HG03139 (cell line): ENCODE measurements at regions not wholly inside any gene's neighbourhood (a gene's known extent, or its start where the extent isn't known, plus 50 kb on each side); places are given as distances from the start of the nearest gene placed in this dataset.

Experiments
- ATAC-seq: cut with Tn5 transposase; IDR thresholded peaks from one replicate; pipeline ENCODE4 v1.9.1; 2021; ENCODE audit not compliant: unreplicated experiment

DNA sequence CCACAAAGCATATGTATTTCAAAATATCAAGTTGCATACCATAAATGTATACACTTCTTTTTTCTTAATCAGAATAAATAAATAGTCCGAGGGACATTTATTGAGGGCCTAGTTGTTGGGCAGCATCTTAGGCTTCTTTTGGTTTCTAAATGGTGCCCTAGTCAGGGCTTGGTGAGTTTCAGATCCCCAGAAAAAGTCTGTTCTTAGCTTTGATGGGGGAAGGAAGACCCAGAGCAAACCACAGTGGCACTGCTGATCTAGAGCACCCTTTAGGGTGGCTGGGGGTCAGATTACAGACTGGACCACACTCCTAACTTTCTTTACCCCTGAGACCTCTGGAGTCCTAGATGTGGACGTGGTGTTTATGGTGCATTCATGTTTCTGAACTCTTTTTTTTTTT, 97.8 kb downstream of the C9orf152 start:
- ATAC-seq, result peak; percentile 56

DNA sequence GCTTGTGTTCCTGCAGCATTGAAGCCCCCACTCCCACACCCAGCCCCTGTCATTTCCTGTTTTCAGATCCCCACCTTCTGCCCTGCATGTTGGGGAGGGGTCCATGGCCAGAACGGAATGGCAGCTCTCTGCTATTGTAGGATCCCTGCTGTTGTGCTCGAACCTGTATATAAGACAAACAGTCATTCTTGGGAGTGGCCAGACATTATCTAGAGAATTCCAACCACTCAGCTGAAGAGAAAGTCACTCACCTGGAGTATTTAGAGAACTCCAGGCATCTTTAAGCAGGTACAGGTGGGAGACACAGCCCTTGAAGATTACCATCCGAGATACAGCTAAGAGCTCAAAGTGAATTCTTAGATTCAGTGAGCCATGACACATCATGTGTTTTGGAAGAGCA, 96.1 kb downstream of the C9orf152 start:
- no peak for ATAC-seq

DNA sequence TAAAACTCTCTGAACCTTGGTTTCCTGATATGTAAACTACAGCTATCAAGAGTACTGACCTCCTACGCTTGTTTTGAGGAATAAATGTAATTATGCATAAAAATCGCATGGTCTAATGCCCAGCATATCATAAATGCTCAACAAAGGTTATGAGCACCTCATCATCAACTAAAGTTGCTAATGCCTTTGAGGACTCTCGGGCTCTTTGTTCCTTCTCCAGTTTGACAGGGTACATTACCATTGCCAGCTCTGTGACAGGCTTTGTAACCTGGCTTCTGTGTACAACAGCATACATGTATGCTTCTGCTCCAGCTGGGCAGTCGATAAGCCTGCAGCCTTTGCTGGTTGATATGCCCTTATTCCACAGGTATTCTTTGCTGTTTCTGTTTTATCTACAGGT, 95.2 kb downstream of the C9orf152 start:
- ATAC-seq, result no peak

DNA sequence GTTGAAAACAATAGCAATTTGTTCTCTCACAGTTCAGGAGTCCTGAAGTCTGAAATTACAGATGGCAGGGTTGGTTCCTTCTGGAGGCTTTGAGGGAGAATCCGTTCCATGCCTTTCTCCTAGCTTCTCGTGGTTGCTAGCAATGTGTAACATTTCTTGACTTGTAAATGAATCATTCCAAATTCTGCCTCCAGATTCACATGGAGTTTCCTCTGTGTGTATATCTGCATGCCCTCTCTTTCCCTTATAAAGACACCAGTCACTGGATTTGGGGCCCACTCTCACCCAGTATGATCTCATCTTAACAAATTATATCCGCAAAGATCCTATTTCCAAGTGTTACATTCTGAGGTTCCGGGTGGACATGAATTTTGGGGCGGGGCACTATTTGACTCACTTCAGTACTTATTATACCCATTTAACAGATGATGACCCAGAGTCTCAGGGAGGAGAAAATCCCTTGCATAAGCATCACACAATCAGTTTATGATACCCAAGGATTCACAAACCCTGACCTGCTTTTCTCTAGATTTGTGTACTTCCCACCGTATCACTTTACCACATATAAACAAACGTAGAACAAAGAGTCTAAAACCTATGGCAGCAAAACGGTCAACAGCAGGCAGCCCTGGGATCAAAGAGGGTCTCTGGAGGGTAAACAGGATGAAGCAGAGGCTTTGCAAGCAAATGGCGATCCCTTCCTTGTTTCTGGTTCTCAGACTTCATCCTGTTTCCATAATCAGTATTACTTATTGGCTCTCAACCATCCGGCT, 93.7 kb downstream of the C9orf152 start:
- no peak for ATAC-seq

DNA sequence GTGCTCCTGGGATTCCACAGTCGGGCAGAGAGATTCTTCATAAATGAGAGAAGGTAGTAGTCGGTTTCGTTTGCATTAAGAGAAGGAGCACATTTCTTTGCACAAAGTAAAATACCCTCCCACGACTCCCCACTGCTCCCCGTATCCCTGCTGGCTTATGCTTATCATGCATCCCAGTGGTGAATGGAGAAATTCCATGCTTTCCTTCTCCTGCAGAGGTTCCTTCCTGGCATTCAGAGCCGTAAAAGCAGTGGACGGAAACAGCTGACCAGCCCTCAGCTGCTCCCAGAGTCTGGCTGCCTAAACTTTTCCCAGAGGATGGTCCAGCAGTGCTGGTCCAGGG, 93.1 kb downstream of the C9orf152 start:
- no peak for ATAC-seq

DNA sequence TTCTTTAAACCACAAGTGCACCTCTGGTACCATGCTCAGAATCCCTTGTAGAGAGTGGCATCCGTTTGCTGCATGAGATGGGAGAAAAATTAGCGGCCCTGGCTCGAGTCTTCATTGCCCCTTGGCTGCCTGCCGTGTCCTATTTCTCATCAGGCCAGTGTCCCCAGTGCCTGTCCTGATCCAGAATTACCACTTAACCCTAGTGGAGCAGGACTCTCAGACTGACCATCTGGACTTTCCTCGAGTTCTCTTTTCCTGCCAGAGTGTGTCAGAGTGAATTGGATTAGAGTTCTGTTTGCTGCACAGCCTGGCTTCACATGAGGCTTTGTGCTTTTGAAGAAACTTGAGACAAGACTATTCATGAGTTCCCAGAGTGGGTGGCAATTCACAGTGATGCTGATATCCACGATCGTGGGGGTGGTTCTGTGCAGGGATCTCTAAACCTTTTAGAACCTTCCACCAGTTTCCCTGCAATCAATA, 92.6 kb downstream of the C9orf152 start:
- ATAC-seq, result no peak

DNA sequence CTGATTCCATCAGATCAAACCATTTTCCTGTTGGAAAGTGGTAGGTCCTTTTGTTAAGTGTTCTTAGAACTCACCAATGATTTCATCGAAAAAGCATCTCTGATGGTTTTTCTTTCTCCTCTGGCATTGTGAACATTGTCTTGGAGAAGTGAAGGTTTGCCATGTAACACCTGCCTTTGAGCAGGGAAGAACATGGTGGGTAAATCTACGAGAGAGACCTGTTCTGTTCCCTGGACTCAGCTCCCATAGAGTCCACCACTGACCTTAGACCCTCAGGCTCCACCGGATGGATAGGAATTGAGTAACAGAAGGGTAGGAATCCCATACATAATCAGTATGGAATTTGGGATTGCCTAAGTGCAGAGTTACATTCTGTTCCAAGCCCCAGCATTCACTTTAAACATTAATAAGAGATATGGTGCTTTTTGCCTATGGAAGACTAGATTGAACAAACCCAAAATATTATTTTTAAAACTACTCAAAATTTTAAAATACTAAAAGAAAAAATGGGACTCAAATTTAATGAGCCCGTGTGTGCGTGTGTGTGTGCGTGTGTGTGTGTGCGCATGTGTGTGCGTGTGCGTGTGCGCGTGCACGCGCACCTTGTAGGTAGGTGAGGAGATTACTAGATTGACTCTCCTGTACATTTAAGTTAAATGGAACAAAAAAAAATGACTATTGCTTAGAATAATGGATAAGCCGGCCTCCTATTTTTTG, 92.0 kb downstream of the C9orf152 start:
- ATAC-seq, result no peak

DNA sequence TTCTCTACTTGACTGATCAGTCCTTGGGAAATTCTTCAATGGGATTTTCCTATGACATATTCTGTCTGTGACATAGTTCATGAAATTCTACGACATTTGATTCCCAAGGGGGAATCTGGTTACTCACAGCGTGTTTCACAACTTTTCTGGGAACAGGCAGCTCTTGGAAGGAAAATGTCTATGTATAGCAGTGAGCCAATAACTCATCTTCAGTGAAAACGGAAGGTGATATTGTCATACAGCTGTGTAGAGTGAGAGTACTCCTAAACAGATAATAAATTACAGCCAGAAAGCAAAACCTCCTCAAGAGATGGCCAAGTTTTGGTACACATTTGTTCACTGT, 91.4 kb downstream of the C9orf152 start:
- no peak for ATAC-seq

DNA sequence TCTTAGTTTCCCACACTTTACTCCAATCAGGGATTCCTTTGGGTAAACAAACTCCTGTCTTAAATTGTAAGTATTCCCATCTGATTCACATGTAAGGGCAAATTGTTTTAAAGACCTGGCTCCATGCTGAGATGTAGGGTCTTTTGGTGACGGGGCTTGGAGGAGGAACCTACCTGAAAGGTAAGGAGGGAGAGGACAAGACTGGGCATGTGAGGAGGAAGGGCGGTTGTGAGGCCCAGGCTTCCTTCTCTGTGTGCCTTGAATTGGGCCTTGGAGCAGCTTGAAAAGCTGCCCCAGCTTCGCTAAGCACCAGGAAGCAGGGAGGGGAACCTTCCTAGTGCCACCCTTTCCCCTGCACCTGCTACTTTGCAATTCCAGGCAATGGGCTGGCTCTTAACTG, 86.8 kb downstream of the C9orf152 start:
- ATAC-seq, result no peak

DNA sequence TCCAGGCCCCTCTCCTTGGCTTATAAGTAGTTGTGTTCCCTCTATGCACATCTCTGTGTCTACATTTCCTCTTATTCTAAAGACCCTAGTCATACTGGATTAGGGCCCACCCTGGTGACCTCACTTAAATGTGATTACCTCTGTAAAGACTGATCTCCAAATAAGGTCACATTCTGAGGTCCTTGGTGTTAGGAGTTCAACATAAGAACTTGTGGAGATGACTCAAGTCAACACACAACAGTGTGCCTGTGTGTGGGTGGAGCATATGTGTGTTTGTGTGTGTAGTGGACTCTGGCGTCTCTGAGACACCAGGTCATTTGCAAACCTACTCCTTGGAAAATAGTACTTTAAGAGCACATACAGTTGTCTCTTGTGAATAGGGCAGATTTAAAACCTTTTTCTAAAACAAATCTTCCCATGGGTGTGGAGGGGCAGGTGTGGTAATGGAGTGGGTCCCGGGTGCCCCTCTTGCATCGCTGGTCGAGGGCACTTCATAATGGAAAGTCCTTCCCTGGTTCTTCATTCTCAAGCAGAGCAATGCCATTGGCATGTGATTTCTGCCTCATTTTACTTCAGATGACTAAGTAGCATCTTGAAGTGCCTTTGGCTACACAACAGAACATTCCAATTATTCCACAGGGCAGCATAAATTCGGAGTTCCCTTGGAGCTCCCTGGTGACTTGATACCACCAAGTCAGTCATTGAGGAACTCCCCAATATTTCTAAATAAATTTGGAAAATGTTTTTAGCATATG, 84.4 kb downstream of the C9orf152 start:
- no peak for ATAC-seq

DNA sequence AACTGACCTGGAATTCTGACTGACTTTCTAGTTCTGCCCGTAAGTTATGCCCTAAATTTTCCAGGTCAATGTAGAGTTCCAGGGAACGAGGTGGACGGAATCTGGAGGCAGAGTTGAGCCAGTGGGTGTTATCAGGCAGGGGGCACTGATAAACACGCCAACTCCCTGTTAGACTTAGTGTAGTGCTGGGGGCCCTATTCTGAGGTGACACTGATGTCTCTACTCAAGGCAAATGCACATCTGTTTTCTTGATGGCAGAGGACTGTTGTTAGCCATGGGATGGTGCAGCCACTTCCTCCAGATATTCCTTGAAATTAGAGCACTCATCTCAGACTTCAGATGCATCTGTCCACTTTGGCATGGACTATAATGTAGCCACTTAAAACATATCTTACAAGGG, 83.5 kb downstream of the C9orf152 start:
- ATAC-seq, result no peak

DNA sequence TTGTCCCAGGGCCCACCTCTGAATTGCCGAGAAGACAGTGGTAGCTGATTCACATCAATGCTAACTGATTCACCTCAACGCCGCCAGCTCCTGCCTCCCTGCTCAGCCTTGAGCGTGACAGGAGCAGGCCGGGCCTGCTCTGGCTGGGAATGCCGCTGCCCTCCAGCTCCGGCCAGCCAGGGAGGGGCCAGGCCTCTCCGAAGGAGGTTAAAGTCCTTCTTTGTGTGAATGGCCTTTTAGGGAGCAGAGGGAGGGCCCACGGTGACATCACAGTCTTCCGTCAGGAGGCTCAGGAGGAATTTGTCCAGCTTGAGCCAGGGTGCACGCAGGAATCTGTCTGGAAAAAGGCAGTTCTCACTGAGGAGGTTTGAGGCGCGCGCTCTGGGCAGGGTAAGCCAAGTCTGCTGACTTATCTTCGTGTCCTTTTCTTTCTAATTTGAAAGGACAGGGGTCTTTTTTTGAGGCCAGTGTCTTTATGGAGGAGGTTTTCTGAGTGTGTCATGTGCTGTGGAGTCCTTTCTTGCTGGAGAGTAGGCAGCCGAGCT, 82.7 kb downstream of the C9orf152 start:
- no peak for ATAC-seq

DNA sequence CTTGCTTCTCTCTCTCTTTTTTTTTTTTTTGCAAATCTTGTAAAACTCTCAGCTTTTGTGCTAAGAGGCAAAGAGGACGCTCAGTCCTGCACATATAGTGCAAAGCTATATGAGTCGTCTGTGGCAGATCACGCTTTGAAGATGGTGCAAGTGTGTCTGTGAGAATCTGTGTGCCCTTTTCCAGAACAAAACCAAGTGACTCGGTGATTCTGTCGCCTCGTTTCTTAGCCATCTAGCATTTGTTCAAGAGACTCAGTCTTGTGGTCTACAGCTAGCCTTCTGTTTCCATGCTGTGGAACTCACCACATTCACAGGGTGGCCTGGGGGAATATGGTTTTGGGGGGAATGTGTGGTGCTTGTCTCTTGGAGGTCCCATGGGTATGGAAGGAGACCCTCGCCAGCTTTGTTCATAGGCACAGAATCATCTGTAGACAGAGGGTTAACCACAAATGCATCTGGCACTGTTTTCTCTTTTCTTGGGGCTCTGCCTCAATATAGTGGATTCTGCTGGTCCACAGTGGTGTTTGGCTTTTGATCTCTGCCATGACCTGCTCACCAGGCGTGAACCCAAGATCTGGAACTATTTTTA, 82.1 kb downstream of the C9orf152 start:
- no peak for ATAC-seq

DNA sequence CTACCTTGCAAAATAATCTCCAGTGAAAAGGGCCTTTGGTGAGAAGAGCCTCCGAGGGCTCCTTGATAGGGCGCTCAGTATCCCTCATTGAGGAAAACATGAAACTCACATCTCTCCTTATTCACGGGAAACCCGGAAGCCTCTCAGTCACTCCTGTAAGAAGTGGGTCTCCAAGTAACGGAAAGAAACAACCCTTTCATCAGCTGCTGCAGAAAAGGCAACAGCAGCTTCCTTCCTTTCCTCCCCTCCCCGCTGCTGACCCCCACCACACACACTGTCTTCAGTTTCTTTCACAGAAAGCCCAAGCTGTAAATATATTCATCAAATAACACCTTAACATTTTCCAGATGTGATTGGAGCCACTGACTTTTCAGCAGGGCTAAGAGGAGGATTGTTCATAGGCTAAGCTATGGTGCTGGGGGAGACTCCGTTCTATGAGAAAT, 81.4 kb downstream of the C9orf152 start:
- no peak for ATAC-seq

DNA sequence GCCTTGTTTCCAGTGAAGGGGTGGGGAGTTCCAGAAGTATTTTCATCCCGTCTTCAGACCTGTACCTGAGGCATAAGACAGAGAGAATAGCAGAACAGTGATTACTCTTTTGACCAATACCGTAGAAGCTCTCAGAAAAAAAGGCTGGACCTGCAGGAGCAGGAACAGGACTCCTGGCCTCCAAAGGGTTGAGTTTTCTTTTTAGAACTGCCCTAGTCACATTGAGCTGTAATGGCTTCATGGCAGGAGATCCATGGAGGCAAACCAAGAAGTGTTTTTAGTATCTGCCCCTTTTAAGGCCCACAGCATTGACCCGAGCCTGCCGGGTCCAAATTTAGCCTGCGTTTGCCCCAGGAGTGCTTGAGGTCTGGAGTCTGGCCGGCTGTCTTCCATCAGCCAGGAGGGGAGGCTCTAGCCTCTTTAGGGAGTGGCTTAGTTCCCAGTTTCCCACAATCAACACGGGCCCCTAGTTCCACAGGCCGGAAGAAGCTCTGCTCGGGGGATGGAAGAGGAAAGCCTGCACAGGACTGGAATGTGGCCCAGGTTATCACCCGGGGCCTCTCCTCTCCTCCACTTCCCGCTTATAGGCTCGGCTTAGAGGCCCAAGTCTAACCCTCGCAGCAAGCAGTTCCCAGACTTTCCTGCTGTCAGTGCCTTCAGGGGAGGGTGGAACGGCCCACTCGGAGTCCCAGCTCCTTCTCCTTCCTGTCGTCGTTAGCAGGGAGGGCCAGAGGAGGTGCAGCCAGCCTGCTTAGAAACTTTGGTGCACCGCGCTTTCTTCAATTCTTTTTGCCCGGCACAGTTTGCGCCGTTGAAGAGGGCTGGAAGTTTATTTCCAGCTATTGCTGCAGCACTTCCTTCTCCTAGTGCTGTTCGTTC, 80.7 kb downstream of the C9orf152 start:
- ATAC-seq, result no peak

DNA sequence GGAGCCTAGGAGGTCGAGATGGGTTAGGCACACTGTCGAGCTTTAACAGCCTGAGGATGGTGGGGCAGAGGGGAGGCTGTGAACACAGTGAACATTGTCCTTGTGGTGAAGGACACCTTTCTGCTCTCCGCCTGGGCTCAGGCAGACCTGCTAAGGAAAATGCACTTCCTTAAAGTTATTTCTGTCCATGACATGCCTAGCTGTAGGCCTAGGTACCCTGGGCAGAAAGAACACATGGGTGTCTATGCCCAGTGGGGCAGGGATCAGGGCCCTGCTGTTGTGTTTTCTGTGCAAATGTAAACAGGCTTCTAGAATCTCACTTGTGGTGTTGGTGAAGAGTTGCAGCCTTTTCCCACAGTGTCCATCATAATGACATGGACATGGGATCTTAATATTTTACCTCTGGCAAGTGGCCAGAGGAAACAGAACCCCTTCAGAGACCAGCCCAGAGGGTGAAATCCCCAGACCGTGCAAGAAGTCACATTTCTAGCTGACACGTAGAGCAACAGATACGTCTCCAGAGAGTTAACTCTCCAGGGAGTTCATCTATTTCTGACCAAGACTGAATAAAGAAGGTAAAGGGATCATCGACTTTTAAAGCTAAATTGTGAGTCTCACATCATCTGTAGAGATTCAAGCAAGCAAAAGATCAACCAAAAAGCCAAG, 79.2 kb downstream of the C9orf152 start:
- peak; percentile 56 for ATAC-seq

DNA sequence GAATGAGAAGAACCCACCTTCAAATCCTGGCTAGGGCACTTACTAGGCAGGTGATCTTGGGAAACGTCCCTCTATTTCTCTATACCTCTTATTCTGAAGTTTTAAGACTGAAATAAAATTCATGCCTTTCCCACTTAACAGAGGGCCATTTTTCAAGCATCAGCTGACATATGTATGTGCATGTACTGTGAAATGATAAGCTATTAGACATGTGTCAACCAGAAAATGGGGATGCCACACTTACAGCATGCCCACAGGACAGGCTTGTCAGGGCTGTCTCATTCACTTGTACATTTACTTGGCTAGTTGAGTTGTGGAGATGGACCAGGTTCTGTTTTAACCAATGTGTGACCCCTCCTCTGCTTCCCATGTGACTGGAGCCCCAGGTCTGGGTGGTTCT, 78.5 kb downstream of the C9orf152 start:
- no peak for ATAC-seq

DNA sequence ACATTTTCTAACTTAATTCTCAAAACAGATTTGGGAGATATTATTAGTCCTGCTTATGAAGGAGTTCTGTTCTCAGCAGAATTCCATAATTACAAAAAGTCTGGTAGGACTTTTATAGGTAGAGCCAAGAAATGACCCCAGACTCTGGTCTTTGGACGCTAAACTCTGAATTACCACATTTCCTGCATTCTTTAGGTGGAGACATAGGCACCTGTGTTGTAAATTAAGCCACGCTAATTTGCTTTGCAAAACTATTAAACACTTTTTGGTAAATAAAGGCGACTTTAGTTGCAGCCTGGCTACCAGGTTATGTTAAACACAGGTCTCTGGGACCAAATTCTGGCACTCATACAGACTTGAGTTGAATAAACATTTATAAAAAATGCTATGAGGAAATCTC, 77.7 kb downstream of the C9orf152 start:
- ATAC-seq, result no peak

DNA sequence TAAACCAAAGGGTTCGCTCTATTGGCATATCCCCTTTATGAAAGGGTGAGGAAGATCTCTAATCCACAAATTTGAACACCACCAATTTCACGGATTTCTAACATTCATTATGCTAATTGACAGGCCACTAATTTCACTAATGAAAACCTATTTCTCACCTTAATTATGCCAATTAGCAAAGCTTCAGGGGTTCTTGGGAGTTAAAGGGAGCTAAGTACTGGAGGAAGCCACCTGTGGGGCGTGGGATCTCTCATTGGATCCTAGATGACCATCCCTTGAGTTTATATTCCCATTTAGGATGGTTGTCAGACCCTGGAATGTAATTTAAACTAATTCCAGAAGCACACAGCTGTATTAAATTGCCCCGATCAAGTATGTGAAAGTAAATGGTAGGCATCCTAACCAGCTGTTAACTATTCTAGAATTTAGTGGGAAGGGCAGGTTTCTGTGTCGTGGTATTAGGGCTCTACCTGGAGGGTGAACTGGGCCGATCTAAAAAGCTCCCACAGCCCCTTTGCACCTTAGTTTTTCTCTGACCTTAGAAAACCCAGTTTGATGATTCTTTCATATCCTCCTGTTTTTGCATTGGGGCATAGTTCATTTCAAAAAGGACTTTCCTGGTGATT, 77.1 kb downstream of the C9orf152 start:
- ATAC-seq, result no peak
